K562 (cell line): ENCODE measurements at regions not wholly inside any gene's neighbourhood (a gene's known extent, or its start where the extent isn't known, plus 50 kb on each side); places are given as distances from the start of the nearest gene placed in this dataset.

Source experiments
- ATAC-seq: fragments of 200-7000 bp; cut with Tn5 transposase; 3 replicates; pipeline ENCODE4 v1.9.1; 2020; ENCODE audit warnings: moderate library complexity
- BruUV-seq: library from RNA; stranded (reverse); fragments of 400-500 nt; replicated peaks from 2 replicates; lab custom pipeline; 2021; lab: Mats Ljungman, UMichigan
- CTCF ChIA-PET: fragments of 300-600 bp; formaldehyde crosslinking; extraction: SDS; loops from one replicate; lab custom pipeline; 2021; ENCODE audit warnings: low intra/inter-chr PET ratio; lab: Yijun Ruan, JAX
- POLR2A ChIA-PET: fragments of 300-600, 350-650 bp; sonication (Branson Sonifier 250); formaldehyde crosslinking; extraction: SDS; loops from one replicate; lab custom pipeline; 2021; ENCODE audit warnings: antibody characterized with exemption, inconsistent platforms; lab: Yijun Ruan, JAX
- DNase-seq, 4 experiments: peaks; one replicate each; pipeline versions ENCODE4 v3.0.0 to v3.0.0-alpha.2; 2011 to 2018; ENCODE audit warnings: low spot score in 3 of 4, mixed read lengths in 3 of 4; ENCODE audit errors: extremely low read depth in 1 of 4
- FAIRE-seq: peaks from 2 replicates; lab custom pipeline; 2011; peaks lifted over from hg19 to GRCh38; lab: Jason Lieb, UNC
- H2AFZ ChIP-seq: 2 replicates; pipeline ENCODE4 v1.6.0; 2011; ENCODE audit warnings: low read depth, low read length, control low read depth, inconsistent platforms
- H3K27ac ChIP-seq: fragments of 200-600 bp; 3 replicates; pipeline ENCODE4 v1.8.0; 2011; ENCODE audit warnings: low read depth, mild to moderate bottlenecking, control low read depth, inconsistent platforms, low read length, moderate library complexity, mixed read lengths; ENCODE audit errors: extremely low read depth
- H3K27me3 ChIP-seq, 2 experiments: fragments of 300-600 bp in 1 of 2; 2 replicates in 1 of 2; 3 replicates in 1 of 2; pipeline versions ENCODE4 v1.6.0 to v1.8.0; 2011; ENCODE audit warnings: inconsistent platforms in 2 of 2, low read length in 2 of 2, mild to moderate bottlenecking in 1 of 2, mixed read lengths in 1 of 2, moderate library complexity in 1 of 2; ENCODE audit not compliant: control insufficient read depth in 2 of 2, insufficient read depth in 2 of 2
- H3K36me3 ChIP-seq: fragments of 300-600 bp; 3 replicates; pipeline ENCODE4 v1.8.0; 2011; ENCODE audit warnings: mild to moderate bottlenecking, low read length, inconsistent platforms; ENCODE audit not compliant: control insufficient read depth, insufficient read depth
- H3K4me1 ChIP-seq, 2 experiments: fragments of 200-600 bp in 1 of 2; replicated peaks in 1 of 2; 2 replicates in 1 of 2; 3 replicates in 1 of 2; pipeline versions ENCODE4 v1.5.1 to v1.8.0; 2011; ENCODE audit warnings: inconsistent platforms in 2 of 2, low read length in 2 of 2, mild to moderate bottlenecking in 1 of 2, mixed read lengths in 1 of 2, moderate library complexity in 1 of 2; ENCODE audit not compliant: control insufficient read depth in 2 of 2, insufficient read depth in 2 of 2
- H3K4me2 ChIP-seq: 2 replicates; pipeline ENCODE4 v1.6.1; 2011; ENCODE audit warnings: low read length, control low read depth, inconsistent platforms, mixed read lengths; ENCODE audit not compliant: insufficient read depth
- H3K4me3 ChIP-seq: fragments of 200-600 bp; sonication (generic), shearing (Covaris generic); 2 replicates; pipeline ENCODE4 v1.5.1; 2016; ENCODE audit warnings: control low read depth, inconsistent platforms
- H3K79me2 ChIP-seq: fragments of 200-600 bp; 3 replicates; pipeline ENCODE4 v1.8.0; 2011; ENCODE audit warnings: low read length, inconsistent platforms; ENCODE audit not compliant: control insufficient read depth, insufficient read depth
- H3K9ac ChIP-seq, 2 experiments: 2 replicates each; pipeline versions ENCODE4 v1.6.0 to v1.6.1; 2011; ENCODE audit warnings: low read depth in 2 of 2, low read length in 2 of 2, control low read depth in 1 of 2, inconsistent platforms in 1 of 2, mild to moderate bottlenecking in 1 of 2, mixed read lengths in 1 of 2; ENCODE audit not compliant: insufficient read depth in 1 of 2
- H3K9me1 ChIP-seq: one replicate; pipeline ENCODE4 v1.6.0; 2011; ENCODE audit warnings: inconsistent platforms, mild to moderate bottlenecking, low read length, moderate library complexity; ENCODE audit not compliant: control insufficient read depth, insufficient read depth
- H3K9me3 ChIP-seq: replicated peaks from 2 replicates; pipeline ENCODE4 v1.5.1; 2011; ENCODE audit warnings: low read depth, low read length, inconsistent platforms; ENCODE audit not compliant: control insufficient read depth, insufficient read depth
- H4K20me1 ChIP-seq: replicated peaks from 2 replicates; pipeline ENCODE4 v1.6.1; 2011; ENCODE audit warnings: low read length, inconsistent platforms, mixed read lengths; ENCODE audit not compliant: control insufficient read depth, insufficient read depth
- ARHGAP35 ChIP-seq: fragments of 450-650 bp; IDR thresholded peaks from 2 replicates; pipeline ENCODE4 v1.6.1; 2018; ENCODE audit not compliant: partially characterized antibody
- EWSR1 ChIP-seq: fragments of 450-650 bp; IDR thresholded peaks from 2 replicates; pipeline ENCODE4 v1.6.1; 2018; ENCODE audit warnings: borderline replicate concordance, mild to moderate bottlenecking, low read depth, moderate library complexity; ENCODE audit not compliant: partially characterized antibody
- FOXA1 ChIP-seq: fragments of 450-650 bp; IDR thresholded peaks from 2 replicates; pipeline ENCODE4 v1.6.1; 2016; ENCODE audit warnings: mild to moderate bottlenecking, borderline replicate concordance
- FOXK2 ChIP-seq, 2 experiments: fragments of 450-650 bp; IDR thresholded peaks in 1 of 2; conservative IDR thresholded peaks in 1 of 2; 2 replicates each; pipeline ENCODE4 v1.6.1; 2016; ENCODE audit warnings: low read depth in 2 of 2, mild to moderate bottlenecking in 1 of 2
- NCOA2 ChIP-seq, 2 experiments: fragments of 450-650 bp; IDR thresholded peaks; 2 replicates each; pipeline ENCODE4 v1.6.1; 2018; ENCODE audit warnings: mild to moderate bottlenecking in 2 of 2, moderate library complexity in 1 of 2; ENCODE audit not compliant: partially characterized antibody in 2 of 2
- NR1H2 ChIP-seq: sonication (generic); formaldehyde crosslinking; IDR thresholded peaks from 2 replicates; pipeline ENCODE4 v1.4.0; 2020; ENCODE audit warnings: mild to moderate bottlenecking, missing genetic modification reagents
- NR3C1 ChIP-seq: sonication (generic); formaldehyde crosslinking; IDR thresholded peaks from 2 replicates; pipeline ENCODE4 v1.8.1; 2022; ENCODE audit warnings: missing genetic modification reagents
- RBBP5 ChIP-seq: fragments of 200-600 bp; sonication (generic); IDR thresholded peaks from 2 replicates; pipeline ENCODE4 v1.6.1; 2012; ENCODE audit warnings: borderline replicate concordance, mild to moderate bottlenecking, low read length, control low read depth, inconsistent platforms; ENCODE audit not compliant: insufficient read depth, poor library complexity, severe bottlenecking
- SAFB2 ChIP-seq: fragments of 200-400 bp; formaldehyde crosslinking; IDR thresholded peaks from 2 replicates; pipeline ENCODE4 v1.6.1; 2018; ENCODE audit warnings: borderline replicate concordance, low read length, low read depth, moderate library complexity; ENCODE audit not compliant: severe bottlenecking
- SIX5 ChIP-seq, 2 experiments: IDR thresholded peaks; 2 replicates each; pipeline ENCODE4 v1.6.1; 2011; ENCODE audit warnings: low read length in 2 of 2, borderline replicate concordance in 1 of 2, low read depth in 1 of 2, mild to moderate bottlenecking in 1 of 2, moderate library complexity in 1 of 2; ENCODE audit not compliant: insufficient read depth in 1 of 2
- TCFL5 ChIP-seq: fragments of 250-450 bp; sonication (Bioruptor Pico); conservative IDR thresholded peaks from 2 replicates; pipeline ENCODE4 v1.6.1; 2021; ENCODE audit warnings: mild to moderate bottlenecking, moderate library complexity, matching md5 sums
- ZNF140 ChIP-seq: fragments of 250-450 bp; sonication (Bioruptor Pico); IDR thresholded peaks from 2 replicates; pipeline ENCODE4 v1.8.0; 2021; ENCODE audit warnings: moderate library complexity, mild to moderate bottlenecking, inconsistent platforms
- WGBS: fragments of 100-300 bp; shearing (Covaris generic); methylation state at CpG from one replicate; pipeline ENCODE4 v1.1.6; 2016; ENCODE audit warnings: low coverage, mixed read lengths; ENCODE audit not compliant: insufficient coverage; ENCODE audit errors: missing lambda C conversion rate; 5-methylcytosine and 5-hydroxymethylcytosine counted together
- in situ Hi-C: fragments of 300-500 bp; cut with MboI; formaldehyde crosslinking; loops from 4 replicates; pipeline ENCODE4 v1.15.0; 2018; ENCODE audit warnings: inconsistent platforms, mixed read lengths
- intact Hi-C: fragments of 100-400 bp; cut with micrococcal nuclease; formaldehyde crosslinking; loops from 2 replicates; pipeline ENCODE4 v1.14.2; 2022
- TF ChIP-seq, protein P1 (sequence below): IDR thresholded peaks from 2 replicates; pipeline ENCODE4 v1.6.1; 2011; ENCODE audit not compliant: insufficient read length; ENCODE audit errors: extremely low read depth
- TF ChIP-seq, protein P2 (sequence below): fragments of 250-450 bp; sonication (Bioruptor Pico); IDR thresholded peaks from 2 replicates; pipeline ENCODE4 v1.4.0; 2020; ENCODE audit warnings: mild to moderate bottlenecking

DNA sequence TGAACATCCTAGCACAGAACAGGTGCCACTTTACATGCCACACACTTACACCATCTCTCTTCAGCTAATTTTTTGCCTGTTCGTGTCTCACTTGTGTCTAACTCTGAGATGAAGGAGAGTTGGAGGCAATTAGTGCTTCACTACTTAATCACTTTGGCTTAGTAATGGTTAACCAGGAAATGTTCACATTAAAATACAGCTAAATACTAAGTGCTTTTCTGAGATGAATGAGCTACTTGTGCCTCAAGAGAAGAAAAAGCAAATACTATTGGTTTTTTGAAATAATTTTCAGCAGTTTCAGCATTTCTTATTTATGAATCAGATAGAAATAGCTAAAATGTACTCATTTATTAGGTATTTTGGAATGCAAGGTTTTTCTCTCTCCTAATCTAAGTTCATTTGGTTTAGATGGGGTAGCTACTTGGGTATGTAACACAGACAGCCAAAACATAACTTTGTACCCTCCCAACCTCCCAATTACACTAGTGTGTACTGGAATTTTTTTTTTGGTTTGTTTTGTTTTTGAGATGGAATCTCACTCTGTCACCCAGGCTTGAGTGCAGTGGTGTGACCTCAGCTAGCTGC, 1474.1 kb upstream of the SEL1L start:
- no peak overlapping the region for H3K4me3 ChIP-seq
- CTCF ChIA-PET = no interaction called here
- H4K20me1 ChIP-seq = no peaks in the 10 kb centered on the region
- WGBS = 0% methylated on average over 1 of the region's 1 CpG
- BruUV-seq = no TSS peak
- no peak for ATAC-seq
- DNase-seq = no peak
- no peak overlapping the region for H2AFZ ChIP-seq
- H3K79me2 ChIP-seq = no peaks in the 10 kb centered on the region
- H3K27me3 ChIP-seq = no peaks in the 10 kb centered on the region
- H3K9ac ChIP-seq = no peak overlapping the region
- no peaks in the 10 kb centered on the region for H3K9me1 ChIP-seq
- H3K36me3 ChIP-seq = no peaks in the 10 kb centered on the region
- in situ Hi-C loops = no loop called here
- intact Hi-C loops = no loop called here
- H3K4me1 ChIP-seq = no peaks in the 10 kb centered on the region
- no peak overlapping the region for H3K27ac ChIP-seq
- FAIRE-seq = no peak
- TF ChIP-seq SAFB2 = no peak
- TF ChIP-seq SIX5 (IDR thresholded peaks at IDR 0.05; ENCODE audit: borderline replicate concordance in 1 of 2, insufficient read depth in 1 of 2, low read depth in 1 of 2, low read length in 2 of 2) = no peak
- no peak for TF ChIP-seq FOXK2 (conservative IDR thresholded peaks at IDR 0.05 in 1 of 2, IDR thresholded peaks at IDR 0.05 in 1 of 2; ENCODE audit: low read depth in 2 of 2)
- no peak for TF ChIP-seq EWSR1
- TF ChIP-seq NR3C1 (CRISPR knock-in tag) = no peak
- no peak for TF ChIP-seq RBBP5
- no peak for TF ChIP-seq FOXA1
- TF ChIP-seq, protein P1, sequence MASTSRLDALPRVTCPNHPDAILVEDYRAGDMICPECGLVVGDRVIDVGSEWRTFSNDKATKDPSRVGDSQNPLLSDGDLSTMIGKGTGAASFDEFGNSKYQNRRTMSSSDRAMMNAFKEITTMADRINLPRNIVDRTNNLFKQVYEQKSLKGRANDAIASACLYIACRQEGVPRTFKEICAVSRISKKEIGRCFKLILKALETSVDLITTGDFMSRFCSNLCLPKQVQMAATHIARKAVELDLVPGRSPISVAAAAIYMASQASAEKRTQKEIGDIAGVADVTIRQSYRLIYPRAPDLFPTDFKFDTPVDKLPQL = no peak
- no peak for TF ChIP-seq ARHGAP35
- TF ChIP-seq TCFL5 = no peak
- no peak for TF ChIP-seq NCOA2 (IDR thresholded peaks at IDR 0.05; ENCODE audit: partially characterized antibody in 2 of 2)
- no peak for TF ChIP-seq NR1H2 (CRISPR knock-in tag)
- no peak for TF ChIP-seq ZNF140 (CRISPR knock-in tag)
- TF ChIP-seq, protein P2, sequence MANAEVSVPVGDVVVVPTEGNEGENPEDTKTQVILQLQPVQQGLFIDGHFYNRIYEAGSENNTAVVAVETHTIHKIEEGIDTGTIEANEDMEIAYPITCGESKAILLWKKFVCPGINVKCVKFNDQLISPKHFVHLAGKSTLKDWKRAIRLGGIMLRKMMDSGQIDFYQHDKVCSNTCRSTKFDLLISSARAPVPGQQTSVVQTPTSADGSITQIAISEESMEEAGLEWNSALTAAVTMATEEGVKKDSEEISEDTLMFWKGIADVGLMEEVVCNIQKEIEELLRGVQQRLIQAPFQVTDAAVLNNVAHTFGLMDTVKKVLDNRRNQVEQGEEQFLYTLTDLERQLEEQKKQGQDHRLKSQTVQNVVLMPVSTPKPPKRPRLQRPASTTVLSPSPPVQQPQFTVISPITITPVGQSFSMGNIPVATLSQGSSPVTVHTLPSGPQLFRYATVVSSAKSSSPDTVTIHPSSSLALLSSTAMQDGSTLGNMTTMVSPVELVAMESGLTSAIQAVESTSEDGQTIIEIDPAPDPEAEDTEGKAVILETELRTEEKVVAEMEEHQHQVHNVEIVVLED (CRISPR knock-in tag) = no peak
- POLR2A ChIA-PET = no interaction called here
- H3K9me3 ChIP-seq = no peaks in the 10 kb centered on the region
- H3K4me2 ChIP-seq = no peak overlapping the region
